ENCODE measurements at regions not wholly inside any gene's neighbourhood (a gene's known extent, or its start where the extent isn't known, plus 50 kb on each side); places are given as distances from the start of the nearest gene placed in this dataset.
A peak's percentile ranks its signal among the peaks of the same experiment; 100 is the strongest.
"Not testable (repeated sequence)": the region's sequence is repeated elsewhere in the genome, so short reads cannot be mapped to it uniquely, and the experiment has no call there.

DNA sequence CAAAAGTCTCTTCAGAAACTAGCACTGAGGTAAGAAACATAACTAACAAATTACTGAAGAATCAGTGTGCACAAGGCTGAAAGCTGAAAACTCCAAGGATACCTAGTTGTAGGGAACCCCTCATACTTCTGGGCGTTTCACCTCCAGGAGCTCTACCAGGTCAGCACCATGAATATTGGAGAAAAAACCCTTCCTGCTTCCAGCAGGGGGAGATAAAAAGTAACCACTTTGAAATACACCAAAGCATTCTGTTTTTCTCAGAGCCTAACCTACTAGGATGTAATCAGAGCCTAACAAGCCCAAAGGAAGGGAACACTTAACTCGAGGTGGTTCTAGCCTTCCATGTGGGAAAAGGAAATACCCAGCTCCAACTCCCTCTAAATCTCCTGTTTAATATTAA is 175.8 kb upstream of the MME start:
- no peaks in the 10 kb centered on the region for H3K4me1 ChIP-seq (ENCODE audit: control insufficient read depth, insufficient read depth, low read length, unreplicated experiment)
- H2AFZ ChIP-seq (ENCODE audit: low read length, unreplicated experiment): peak overlapping the region; percentile 44
- H3K4me3 ChIP-seq (ENCODE audit: low read depth, low read length): no peak overlapping the region
- H3K36me3 ChIP-seq (ENCODE audit: insufficient read depth, low read length): no peaks in the 10 kb centered on the region
- H3K79me2 ChIP-seq (ENCODE audit: control insufficient read depth, insufficient read depth, low read length, unreplicated experiment): no peaks in the 10 kb centered on the region
- H3K27me3 ChIP-seq (ENCODE audit: insufficient read depth, low read length): no peaks in the 10 kb centered on the region
- H3K27ac ChIP-seq (ENCODE audit: low read depth, low read length): no peak overlapping the region

DNA sequence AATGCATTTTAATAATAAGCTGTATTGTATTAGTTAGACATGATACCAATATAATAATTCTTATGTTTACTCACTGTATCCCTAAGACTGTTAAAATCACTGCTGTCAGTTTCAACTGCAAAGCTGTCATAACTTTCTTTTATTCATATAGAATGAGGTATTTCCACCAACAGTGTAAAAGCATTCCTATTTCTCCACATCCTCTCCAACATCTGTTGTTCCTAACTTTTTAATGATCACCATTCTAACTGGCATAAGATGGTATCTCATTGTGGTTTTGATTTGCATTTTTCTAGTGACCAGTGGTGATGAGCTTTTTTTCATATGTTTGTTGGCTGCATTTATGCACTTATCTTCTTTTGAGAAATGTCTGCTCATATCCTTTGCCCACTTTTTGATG is 177.6 kb upstream of the MME start:
- H3K4me3 ChIP-seq (ENCODE audit: low read depth, low read length); H2AFZ ChIP-seq (ENCODE audit: low read length, unreplicated experiment); H3K27me3 ChIP-seq (ENCODE audit: insufficient read depth, low read length); H3K4me1 ChIP-seq (ENCODE audit: control insufficient read depth, insufficient read depth, low read length, unreplicated experiment); H3K36me3 ChIP-seq (ENCODE audit: insufficient read depth, low read length); H3K79me2 ChIP-seq (ENCODE audit: control insufficient read depth, insufficient read depth, low read length, unreplicated experiment); H3K27ac ChIP-seq (ENCODE audit: low read depth, low read length): not testable (repeated sequence)

DNA sequence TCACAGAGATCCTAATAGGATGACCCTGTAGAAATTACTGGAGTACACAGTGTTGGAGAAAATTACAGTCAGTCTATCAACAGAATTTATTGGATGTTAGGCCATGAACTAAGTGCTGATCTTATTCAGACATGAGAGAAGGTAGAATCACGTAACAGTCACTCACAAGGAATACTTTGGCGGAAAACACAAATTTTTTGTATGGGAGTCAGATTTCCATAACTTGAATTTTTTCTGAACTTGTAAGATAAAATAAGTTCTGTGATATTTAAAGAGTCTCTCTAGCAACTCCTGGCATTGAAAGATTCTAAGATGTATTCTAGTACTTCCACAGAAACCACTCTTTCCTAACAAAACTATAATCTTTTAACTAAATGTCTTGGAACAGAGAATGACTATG is 178.8 kb upstream of the MME start:
- Histone ChIP-seq H2AFZ (ENCODE audit: low read length, unreplicated experiment) (no peak overlapping the region), H3K4me1 (ENCODE audit: control insufficient read depth, insufficient read depth, low read length, unreplicated experiment) (peaks cover 6% of the 10 kb centered on the region), H3K4me3 (ENCODE audit: low read depth, low read length) (no peak overlapping the region), H3K36me3 (ENCODE audit: insufficient read depth, low read length) (no peaks in the 10 kb centered on the region), H3K27ac (ENCODE audit: low read depth, low read length) (no peak overlapping the region), H3K79me2 (ENCODE audit: control insufficient read depth, insufficient read depth, low read length, unreplicated experiment) (no peaks in the 10 kb centered on the region), H3K27me3 (ENCODE audit: insufficient read depth, low read length) (no peaks in the 10 kb centered on the region)

DNA sequence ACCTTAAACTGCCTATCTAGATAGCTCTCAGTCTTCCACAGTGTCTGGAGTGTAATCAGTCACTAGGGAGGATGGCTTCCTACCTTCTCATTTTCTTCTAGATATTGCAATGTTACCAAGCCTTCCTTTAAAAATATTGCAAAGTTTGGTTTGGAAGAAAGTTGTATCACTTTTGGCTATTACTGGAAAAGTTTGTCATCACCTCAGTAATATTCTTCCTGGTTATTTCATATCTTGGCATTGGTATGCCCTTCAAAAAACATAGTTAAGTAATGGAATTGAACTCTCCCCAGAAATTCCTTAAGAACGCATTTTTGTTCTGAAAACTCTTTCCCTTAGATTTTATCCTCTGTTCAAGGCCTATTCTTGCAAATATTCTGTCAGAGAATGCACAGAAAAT is 179.3 kb upstream of the MME start:
- no peaks in the 10 kb centered on the region for H3K27me3 ChIP-seq (ENCODE audit: insufficient read depth, low read length)
- H3K27ac ChIP-seq (ENCODE audit: low read depth, low read length): no peak overlapping the region
- H3K4me3 ChIP-seq (ENCODE audit: low read depth, low read length): no peak overlapping the region
- peaks cover 6% of the 10 kb centered on the region for H3K4me1 ChIP-seq (ENCODE audit: control insufficient read depth, insufficient read depth, low read length, unreplicated experiment)
- H3K79me2 ChIP-seq (ENCODE audit: control insufficient read depth, insufficient read depth, low read length, unreplicated experiment): no peaks in the 10 kb centered on the region
- H3K36me3 ChIP-seq (ENCODE audit: insufficient read depth, low read length): no peaks in the 10 kb centered on the region
- H2AFZ ChIP-seq (ENCODE audit: low read length, unreplicated experiment): no peak overlapping the region

DNA sequence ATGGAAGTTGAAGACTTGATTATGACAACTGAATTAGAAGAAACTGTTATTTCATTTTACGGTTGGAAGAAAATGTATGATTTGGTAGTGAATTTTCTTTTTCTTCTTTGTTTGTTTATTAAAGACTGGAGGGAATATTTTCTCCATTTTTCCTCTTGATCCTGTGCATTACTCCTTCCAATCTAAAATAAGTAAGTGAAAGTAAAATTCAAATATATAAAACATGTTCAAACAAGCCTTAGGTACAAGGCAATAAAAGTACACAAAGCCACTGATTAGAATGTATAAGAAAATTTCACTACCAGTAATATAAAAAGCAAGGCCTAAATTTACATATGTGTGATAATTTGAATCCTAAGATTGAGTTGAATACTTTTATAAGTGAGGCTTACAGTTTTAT is 181.2 kb upstream of the MME start:
- Histone ChIP-seq H3K27me3 (ENCODE audit: insufficient read depth, low read length) (no peaks in the 10 kb centered on the region), H3K79me2 (ENCODE audit: control insufficient read depth, insufficient read depth, low read length, unreplicated experiment) (no peaks in the 10 kb centered on the region), H3K4me3 (ENCODE audit: low read depth, low read length) (peak overlapping the region; percentile 23; the same call in 1 of the 2 replicates), H3K36me3 (ENCODE audit: insufficient read depth, low read length) (no peaks in the 10 kb centered on the region), H2AFZ (ENCODE audit: low read length, unreplicated experiment) (peak overlapping the region; percentile 92), H3K4me1 (ENCODE audit: control insufficient read depth, insufficient read depth, low read length, unreplicated experiment) (peaks cover 6% of the 10 kb centered on the region), H3K27ac (ENCODE audit: low read depth, low read length) (no peak overlapping the region)

DNA sequence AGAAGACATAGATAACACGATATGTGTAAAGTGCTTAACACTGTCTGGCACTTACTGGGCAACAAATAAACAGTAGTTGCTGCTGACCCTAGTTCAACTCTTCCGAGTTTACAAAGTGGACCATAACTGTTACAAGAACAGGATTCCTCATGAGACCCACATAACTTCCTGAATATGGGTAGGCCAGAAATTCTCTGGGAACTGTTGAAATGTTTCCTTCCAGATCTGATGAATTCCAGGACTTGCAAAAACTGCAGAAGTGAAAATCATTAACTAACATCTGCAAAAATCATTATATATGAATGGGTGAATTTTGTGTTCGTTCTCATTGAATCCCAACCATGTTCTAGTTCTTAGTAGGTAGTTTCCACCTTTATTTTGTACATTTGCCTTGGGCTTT is 181.7 kb upstream of the MME start:
- Histone ChIP-seq H3K27ac (ENCODE audit: low read depth, low read length) (no peak overlapping the region), H3K36me3 (ENCODE audit: insufficient read depth, low read length) (no peaks in the 10 kb centered on the region), H3K4me3 (ENCODE audit: low read depth, low read length) (peak overlapping the region; percentile 23; the same call in 1 of the 2 replicates), H3K27me3 (ENCODE audit: insufficient read depth, low read length) (no peaks in the 10 kb centered on the region), H3K79me2 (ENCODE audit: control insufficient read depth, insufficient read depth, low read length, unreplicated experiment) (no peaks in the 10 kb centered on the region), H3K4me1 (ENCODE audit: control insufficient read depth, insufficient read depth, low read length, unreplicated experiment) (peaks cover 6% of the 10 kb centered on the region), H2AFZ (ENCODE audit: low read length, unreplicated experiment) (peak overlapping the region; percentile 92)

DNA sequence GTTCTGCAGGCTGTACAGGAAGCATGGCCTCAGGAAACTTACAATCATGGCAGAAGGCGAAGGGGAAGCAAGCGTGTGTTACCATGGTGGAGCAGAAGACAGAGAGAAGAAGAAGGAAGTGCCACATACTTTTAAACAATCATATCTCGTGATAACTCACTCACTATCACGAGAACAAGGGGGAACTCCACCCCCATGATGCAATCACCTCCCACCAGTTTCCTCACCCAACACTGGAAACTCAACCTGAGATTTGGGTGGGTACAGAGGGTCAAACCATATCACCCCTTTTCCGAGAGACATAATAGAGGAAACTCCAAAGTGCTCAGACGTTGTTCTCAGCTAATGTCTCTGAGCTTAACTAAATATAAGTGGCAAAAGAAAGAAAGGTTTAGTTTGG is 186.3 kb upstream of the MME start:
- Histone ChIP-seq H3K4me1 (ENCODE audit: control insufficient read depth, insufficient read depth, low read length, unreplicated experiment) (peaks cover 5% of the 10 kb centered on the region), H3K79me2 (ENCODE audit: control insufficient read depth, insufficient read depth, low read length, unreplicated experiment) (no peaks in the 10 kb centered on the region), H3K4me3 (ENCODE audit: low read depth, low read length) (no peak overlapping the region), H3K27me3 (ENCODE audit: insufficient read depth, low read length) (no peaks in the 10 kb centered on the region), H3K27ac (ENCODE audit: low read depth, low read length) (no peak overlapping the region), H3K36me3 (ENCODE audit: insufficient read depth, low read length) (no peaks in the 10 kb centered on the region), H2AFZ (ENCODE audit: low read length, unreplicated experiment) (no peak overlapping the region)

DNA sequence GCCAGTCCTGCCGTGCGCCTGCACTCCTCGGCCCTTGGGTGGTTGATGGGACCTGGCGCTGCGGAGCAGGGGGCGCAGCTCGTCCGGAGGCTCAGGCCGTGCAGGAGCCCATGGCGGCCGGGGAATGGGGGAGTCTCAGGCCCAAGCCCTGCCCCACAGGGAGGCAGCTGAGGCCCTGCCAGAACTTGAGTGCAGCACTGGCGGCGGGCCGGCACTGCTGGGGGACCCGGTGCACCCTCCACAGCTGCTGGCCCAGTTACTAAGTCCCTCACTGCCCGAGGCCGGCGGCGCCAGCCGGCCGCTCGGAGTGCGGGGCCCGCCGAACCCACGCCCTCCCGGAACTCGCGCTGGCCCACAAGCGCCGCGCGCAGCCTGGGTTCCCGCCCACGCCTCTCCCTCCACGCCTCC is 190.9 kb upstream of the MME start:
- H3K36me3 ChIP-seq (ENCODE audit: insufficient read depth, low read length): no peaks in the 10 kb centered on the region
- H3K27ac ChIP-seq (ENCODE audit: low read depth, low read length): no peak overlapping the region
- H3K79me2 ChIP-seq (ENCODE audit: control insufficient read depth, insufficient read depth, low read length, unreplicated experiment): no peaks in the 10 kb centered on the region

DNA sequence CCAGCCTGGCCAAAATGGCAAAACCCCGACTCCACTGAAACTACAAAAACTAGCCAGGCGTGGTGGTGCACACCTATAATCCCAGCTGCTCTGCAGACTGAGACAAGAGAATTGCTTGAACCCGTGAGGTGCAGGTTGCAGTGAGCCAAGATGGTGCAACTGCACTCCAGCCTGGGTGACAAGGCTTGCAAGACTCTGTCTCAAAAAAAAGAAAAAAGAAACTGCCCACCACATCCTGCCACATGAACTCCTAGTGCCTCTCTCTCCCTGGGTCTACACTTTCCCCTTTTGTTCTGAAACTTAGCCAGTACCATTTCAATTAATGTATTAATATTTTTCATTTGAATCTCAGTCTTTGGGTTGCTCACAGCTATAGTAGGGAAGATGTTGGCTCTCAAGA is 192.2 kb upstream of the MME start:
- Histone ChIP-seq H2AFZ (ENCODE audit: low read length, unreplicated experiment) (no peak overlapping the region), H3K79me2 (ENCODE audit: control insufficient read depth, insufficient read depth, low read length, unreplicated experiment) (no peaks in the 10 kb centered on the region), H3K27me3 (ENCODE audit: insufficient read depth, low read length) (no peaks in the 10 kb centered on the region), H3K27ac (ENCODE audit: low read depth, low read length) (no peak overlapping the region), H3K4me3 (ENCODE audit: low read depth, low read length) (no peak overlapping the region), H3K4me1 (ENCODE audit: control insufficient read depth, insufficient read depth, low read length, unreplicated experiment) (peaks cover 13% of the 10 kb centered on the region), H3K36me3 (ENCODE audit: insufficient read depth, low read length) (no peaks in the 10 kb centered on the region)

More for the DNA sequence above, 190.9 kb upstream of the MME start:
- H2AFZ ChIP-seq (ENCODE audit: low read length, unreplicated experiment): no peak overlapping the region
- no peak overlapping the region for H3K4me3 ChIP-seq (ENCODE audit: low read depth, low read length)
- peaks cover 13% of the 10 kb centered on the region for H3K4me1 ChIP-seq (ENCODE audit: control insufficient read depth, insufficient read depth, low read length, unreplicated experiment)
- no peaks in the 10 kb centered on the region for H3K27me3 ChIP-seq (ENCODE audit: insufficient read depth, low read length)

DNA sequence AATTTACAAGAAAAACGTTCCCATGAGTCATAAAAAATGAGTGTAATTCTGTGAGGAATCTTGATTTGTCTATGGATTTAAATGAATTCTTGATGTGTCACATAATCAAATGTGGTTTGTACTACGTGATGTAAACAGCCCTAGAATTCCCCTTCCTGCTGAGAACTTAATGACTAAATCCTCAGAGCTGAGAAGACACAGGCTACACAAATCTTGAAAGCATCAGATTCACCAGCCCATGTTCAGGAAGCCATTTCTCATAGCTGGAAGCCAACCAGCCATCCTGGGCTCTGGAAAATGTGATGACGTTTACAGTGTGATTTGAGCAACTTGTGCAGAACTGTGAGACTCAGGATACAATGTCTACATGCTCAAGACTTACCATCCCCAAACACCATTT is 193.7 kb upstream of the MME start:
- H2AFZ ChIP-seq (ENCODE audit: low read length, unreplicated experiment): peak overlapping the region; percentile 75
- peak overlapping the region; percentile 26; the same call in 1 of the 2 replicates for H3K4me3 ChIP-seq (ENCODE audit: low read depth, low read length)
- peaks cover 13% of the 10 kb centered on the region for H3K4me1 ChIP-seq (ENCODE audit: control insufficient read depth, insufficient read depth, low read length, unreplicated experiment)
- peak overlapping the region; percentile 92 for H3K27ac ChIP-seq (ENCODE audit: low read depth, low read length)
- H3K27me3 ChIP-seq (ENCODE audit: insufficient read depth, low read length): no peaks in the 10 kb centered on the region
- no peaks in the 10 kb centered on the region for H3K36me3 ChIP-seq (ENCODE audit: insufficient read depth, low read length)
- no peaks in the 10 kb centered on the region for H3K79me2 ChIP-seq (ENCODE audit: control insufficient read depth, insufficient read depth, low read length, unreplicated experiment)

DNA sequence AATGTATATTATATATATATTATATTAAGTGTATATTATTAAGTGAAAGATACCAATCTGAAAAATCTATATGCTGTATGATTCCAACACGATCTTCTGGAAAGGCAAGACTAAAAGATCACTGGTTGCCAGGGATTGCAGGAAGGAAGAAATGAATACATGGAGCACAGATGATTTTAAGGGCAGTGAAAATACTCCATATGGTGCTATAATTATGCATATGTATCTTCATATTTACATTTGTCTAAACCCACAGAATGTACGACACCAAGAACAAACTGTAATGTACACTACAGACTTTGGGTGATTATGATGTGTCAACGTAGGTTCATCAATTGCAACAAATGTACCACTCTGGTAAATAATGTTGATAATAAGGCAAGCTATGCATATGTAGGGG is 194.7 kb upstream of the MME start:
- peaks cover 13% of the 10 kb centered on the region for H3K4me1 ChIP-seq (ENCODE audit: control insufficient read depth, insufficient read depth, low read length, unreplicated experiment)
- no peaks in the 10 kb centered on the region for H3K79me2 ChIP-seq (ENCODE audit: control insufficient read depth, insufficient read depth, low read length, unreplicated experiment)
- H2AFZ ChIP-seq (ENCODE audit: low read length, unreplicated experiment): no peak overlapping the region
- no peaks in the 10 kb centered on the region for H3K27me3 ChIP-seq (ENCODE audit: insufficient read depth, low read length)
- no peak overlapping the region for H3K4me3 ChIP-seq (ENCODE audit: low read depth, low read length)
- H3K27ac ChIP-seq (ENCODE audit: low read depth, low read length): peak overlapping the region; percentile 92
- no peaks in the 10 kb centered on the region for H3K36me3 ChIP-seq (ENCODE audit: insufficient read depth, low read length)
